ENCODE measurements at regions not wholly inside any gene's neighbourhood (a gene's known extent, or its start where the extent isn't known, plus 50 kb on each side); places are given as distances from the start of the nearest gene placed in this dataset.

GRCh38 chr2:196365145-196365544 lies 193.8 kb upstream of the STK17B start:
- no peak for TF ChIP-seq CTCF (IDR thresholded peaks at IDR 0.05 in 4 of 5, conservative IDR thresholded peaks at IDR 0.05 in 1 of 5)
- no peak for TF ChIP-seq POLR2A (IDR thresholded peaks at IDR 0.05)

Measured in gastrocnemius medialis (tissue), 4 donors.